GM11168 (cell line): ENCODE measurements at regions not wholly inside any gene's neighbourhood (a gene's known extent, or its start where the extent isn't known, plus 50 kb on each side); places are given as distances from the start of the nearest gene placed in this dataset.

Source experiments
- in situ Hi-C: fragments of 300-500 bp; cut with MboI; formaldehyde crosslinking; loops from one replicate; pipeline ENCODE4 v1.12.0; 2022; ENCODE audit warnings: low sequenced_read_pairs; ENCODE audit not compliant: unreplicated experiment

DNA sequence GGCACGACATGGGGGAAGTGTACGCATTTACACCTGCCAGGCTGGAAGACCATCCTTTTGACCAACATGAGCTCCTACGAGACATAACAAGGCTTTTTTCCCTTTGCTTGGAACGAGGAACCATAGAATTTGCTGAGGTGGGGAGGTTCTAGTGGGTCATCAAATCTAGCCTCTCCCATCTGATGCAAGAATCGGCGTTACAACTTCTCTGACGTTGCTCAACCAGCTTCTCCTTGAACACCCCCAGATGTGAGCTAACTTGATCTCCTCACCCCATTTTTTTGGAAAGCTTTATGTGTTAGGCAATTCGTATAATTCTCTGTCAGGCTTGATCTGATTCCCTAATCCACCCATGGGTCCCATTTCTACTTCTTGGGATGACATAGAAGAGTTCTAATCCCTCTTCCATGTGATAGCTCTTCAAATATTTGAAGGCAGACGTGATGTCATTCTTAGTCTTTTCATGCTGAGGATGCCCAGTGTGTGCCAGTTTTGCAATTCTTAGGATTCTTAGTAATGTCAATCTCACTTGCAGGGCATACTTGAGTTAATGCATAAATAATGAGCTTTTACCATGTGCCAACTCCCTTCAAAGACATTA lies 163.6 kb upstream of the PARP11 start:
- in situ Hi-C loops = no loop called here

DNA sequence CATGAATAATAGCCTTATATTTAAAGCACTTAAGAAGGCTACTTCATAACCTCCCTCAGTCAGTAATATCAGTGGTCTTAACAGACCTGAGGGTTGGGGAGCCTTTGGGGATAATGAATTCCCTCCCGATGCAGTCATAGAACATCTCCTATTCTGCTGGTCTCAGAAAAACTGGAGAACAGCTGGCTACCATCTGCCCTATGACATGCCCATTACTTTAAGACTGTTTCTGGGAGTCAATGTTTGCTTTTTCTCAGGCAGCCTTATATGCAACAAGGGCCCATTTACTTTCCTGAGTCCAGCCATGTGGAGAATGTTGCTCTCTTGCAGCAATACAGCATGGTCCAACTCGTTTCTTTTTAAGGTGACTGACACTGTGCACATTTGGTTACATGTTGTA lies 161.7 kb upstream of the PARP11 start:
- in situ Hi-C loops = no loop called here

- in situ Hi-C loops = no loop called here
Measured at GRCh38 chr12:4032924-4033615, 159.9 kb upstream of the PARP11 start.

- in situ Hi-C loops = no loop called here
Measured at GRCh38 chr12:4031703-4032291, 158.6 kb upstream of the PARP11 start.

GRCh38 chr12:4030929-4031702 lies 157.9 kb upstream of the PARP11 start:
- in situ Hi-C loops = no loop called here

DNA sequence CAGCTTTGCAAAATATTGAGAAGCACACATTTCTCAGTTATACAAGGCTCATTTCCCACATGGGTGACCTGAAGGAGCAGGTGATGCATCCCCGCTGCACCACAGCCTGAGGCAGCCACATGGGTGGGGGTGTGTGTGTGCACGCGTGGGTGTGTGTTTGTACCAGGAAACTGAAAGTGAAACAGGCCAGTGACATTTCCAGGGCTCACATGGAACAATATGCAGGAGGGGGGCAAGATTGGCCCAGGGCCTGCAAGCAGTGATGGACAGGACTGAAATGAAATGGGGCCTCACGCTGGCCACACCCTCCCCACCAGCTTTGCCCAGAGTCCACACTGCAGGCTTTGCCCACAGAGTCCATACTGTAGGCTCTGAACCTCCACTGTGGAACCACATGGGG lies 154.2 kb upstream of the PARP11 start:
- in situ Hi-C loops = no loop called here

DNA sequence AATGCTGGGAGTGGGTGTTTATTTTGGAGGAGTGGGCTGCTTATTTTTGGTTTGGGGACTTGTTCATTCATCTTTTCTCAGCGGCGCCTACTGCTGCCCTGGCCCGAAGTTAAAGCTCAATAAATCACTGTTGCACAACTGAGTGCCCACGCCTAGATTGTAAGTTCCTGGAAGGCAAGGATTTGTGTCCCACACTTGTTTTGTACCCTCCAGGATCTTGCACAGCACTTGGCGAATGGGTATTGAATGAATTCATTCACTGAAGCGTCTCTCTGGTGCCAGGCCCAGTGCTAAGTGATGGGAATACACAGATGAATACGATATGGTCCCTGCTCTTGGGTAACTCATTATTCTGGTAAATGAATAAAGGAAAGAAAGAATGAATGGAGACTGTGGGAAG lies 153.3 kb upstream of the PARP11 start:
- in situ Hi-C loops = no loop called here

- in situ Hi-C loops = no loop called here
Measured at GRCh38 chr12:4026020-4026358, 152.8 kb upstream of the PARP11 start.

GRCh38 chr12:4025181-4026019 lies 152.2 kb upstream of the PARP11 start:
- in situ Hi-C loops = no loop called here

DNA sequence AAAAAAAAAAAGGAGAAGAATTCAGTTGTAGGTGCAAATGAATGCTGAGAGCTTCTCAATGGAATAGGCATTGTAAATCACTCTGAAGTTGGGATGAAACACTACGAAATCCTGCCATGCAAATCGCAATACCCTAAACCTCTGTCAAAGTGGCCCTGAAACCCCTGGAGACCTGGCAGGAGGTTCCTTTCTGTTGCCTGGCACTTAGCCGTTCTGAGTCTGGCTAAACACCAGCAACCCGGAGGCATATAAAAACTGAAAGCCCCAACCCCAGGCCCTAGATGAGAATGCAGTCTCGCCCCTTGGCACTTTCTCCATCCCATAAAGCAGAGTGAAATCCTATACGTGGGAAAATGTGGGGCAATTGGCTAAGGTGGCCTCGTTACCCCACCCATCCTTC lies 151.5 kb upstream of the PARP11 start:
- in situ Hi-C loops = no loop called here

- in situ Hi-C loops = no loop called here
Measured at GRCh38 chr12:4015225-4016091, 142.3 kb upstream of the PARP11 start.

- in situ Hi-C loops = no loop called here
Measured at GRCh38 chr12:4014858-4015224, 141.6 kb upstream of the PARP11 start.

- in situ Hi-C loops = no loop called here
Measured at GRCh38 chr12:4014444-4014843, 141.2 kb upstream of the PARP11 start.

DNA sequence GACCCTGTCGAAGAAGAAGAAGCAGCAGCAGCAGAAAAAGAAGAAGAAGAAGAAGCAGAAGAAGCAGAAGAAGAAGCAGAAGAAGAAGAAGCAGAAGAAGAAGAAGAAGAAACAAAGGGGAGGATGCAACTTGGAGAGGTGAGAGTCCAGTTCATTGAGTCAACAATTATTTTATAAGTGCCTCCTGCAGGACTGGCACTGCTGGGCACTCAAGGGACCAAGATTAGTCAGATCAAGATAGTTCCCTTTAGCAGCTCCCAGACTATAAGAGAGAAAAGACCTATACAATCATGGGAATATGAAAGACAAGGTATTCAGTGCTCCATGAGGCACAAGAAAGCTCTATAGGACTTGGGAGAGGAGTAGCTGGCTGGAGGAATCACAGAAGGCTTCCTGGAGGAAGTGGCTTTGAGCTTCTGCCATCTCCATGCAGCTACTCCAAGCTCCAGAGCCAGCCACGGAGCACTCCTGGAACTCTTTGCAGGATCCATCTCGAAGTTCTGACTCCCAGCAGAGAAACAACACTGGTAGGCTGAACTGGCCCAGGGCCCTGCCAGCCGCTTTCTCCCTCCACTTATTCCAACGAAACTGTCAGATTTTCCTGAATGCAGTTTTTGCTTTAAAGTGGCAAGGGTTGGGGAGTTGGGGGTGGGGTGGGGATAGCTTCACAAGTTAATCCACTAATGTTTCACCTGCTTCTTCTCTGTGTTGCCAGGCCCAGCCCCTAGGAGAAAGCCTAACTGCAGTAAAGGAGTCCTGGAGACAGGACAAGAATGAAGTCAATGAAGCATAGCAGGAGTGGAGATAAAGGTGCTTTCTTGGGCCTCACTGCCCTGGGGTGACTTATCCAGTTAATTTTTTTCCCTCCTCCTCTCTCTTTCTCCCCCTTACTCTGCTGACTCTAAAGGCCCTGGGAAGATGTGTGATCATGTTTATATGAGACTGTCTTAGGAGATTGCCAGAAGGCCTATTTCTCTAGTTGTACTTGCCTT lies 140.1 kb upstream of the PARP11 start:
- in situ Hi-C loops = no loop called here

DNA sequence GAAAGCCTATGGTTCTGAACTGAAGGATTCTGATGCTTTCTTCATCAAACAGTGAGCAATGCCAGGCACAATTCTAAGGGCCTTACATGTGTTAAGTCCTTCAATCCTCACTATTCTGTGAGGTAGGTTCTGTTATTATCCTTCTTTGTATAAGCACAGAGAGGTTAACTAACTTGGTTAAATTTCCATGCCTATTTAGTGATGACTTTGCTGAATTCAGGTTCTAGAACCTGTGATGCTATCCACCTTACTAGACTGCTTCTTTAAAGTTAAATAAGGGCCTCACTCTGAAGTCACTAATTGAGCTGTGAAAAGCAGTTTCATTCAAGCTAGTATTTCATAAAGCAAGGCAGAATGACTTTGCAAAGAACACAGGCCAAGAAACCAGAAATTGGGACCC lies 138.9 kb upstream of the PARP11 start:
- in situ Hi-C loops = no loop called here

DNA sequence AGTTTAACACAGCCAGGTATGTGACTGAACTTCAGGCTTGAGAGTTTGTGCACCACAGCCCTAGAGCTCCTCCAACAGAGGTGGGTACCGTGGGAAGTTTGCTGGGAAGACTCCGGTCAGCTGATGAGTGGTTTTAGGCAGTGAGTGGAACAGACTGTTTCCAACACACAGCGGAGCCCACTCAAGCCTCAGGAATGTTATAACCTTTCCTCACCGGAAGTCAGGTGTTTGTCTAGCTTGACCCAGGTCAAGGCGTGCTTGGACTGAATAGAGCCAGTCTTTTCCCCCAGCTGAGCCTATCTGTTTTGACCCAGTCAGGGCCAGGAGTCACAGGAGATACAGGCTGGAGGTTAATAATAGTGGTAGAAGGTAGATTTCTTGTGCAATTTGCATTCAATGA lies 138.4 kb upstream of the PARP11 start:
- in situ Hi-C loops = no loop called here

- in situ Hi-C loops = no loop called here
Measured at GRCh38 chr12:4009979-4010704, 136.9 kb upstream of the PARP11 start.

- in situ Hi-C loops = no loop called here
Measured at GRCh38 chr12:4006743-4007142, 133.5 kb upstream of the PARP11 start.
